ENCODE measurements at regions not wholly inside any gene's neighbourhood (a gene's known extent, or its start where the extent isn't known, plus 50 kb on each side); places are given as distances from the start of the nearest gene placed in this dataset.

GRCh38 chr4:79645942-79646341 is 237.9 kb upstream of the GK2 start:
- Histone ChIP-seq H3K9me2 (replicated peaks; ENCODE audit: insufficient read depth) (no peaks in the 10 kb centered on the region), H3K79me2 (no peaks in the 10 kb centered on the region), H3K27me3 (no peaks in the 10 kb centered on the region), H2AFZ (no peak overlapping the region), H3K9me3 (ENCODE audit: low read depth) (no peaks in the 10 kb centered on the region), H3K4me2 (no peak overlapping the region), H3K27ac (no peak overlapping the region), H3K36me3 (replicated peaks; ENCODE audit: insufficient read depth, low read depth) (no peaks in the 10 kb centered on the region), H3K4me3 (no peak overlapping the region), H3K4me1 (ENCODE audit: insufficient read depth) (peaks cover 3% of the 10 kb centered on the region), H4K20me1 (ENCODE audit: insufficient read depth, poor library complexity, severe bottlenecking) (no peaks in the 10 kb centered on the region)
- WGBS (ENCODE audit: low lambda C conversion rate, missing lambda C conversion rate), result 44% methylated on average over 2 of the region's 2 CpGs
- no peak for DNase-seq (ENCODE audit: low spot score)
- TF ChIP-seq CTCF (IDR thresholded peaks at IDR 0.05; ENCODE audit: poor library complexity) (no peak), EZH2 (IDR thresholded peaks at IDR 0.05; ENCODE audit: borderline replicate concordance) (no peak)

GRCh38 chr4:79638735-79639134 is 230.7 kb upstream of the GK2 start:
- Histone ChIP-seq H3K36me3 (replicated peaks; ENCODE audit: insufficient read depth, low read depth) (no peaks in the 10 kb centered on the region), H4K20me1 (ENCODE audit: insufficient read depth, poor library complexity, severe bottlenecking) (no peaks in the 10 kb centered on the region), H3K79me2 (no peaks in the 10 kb centered on the region), H2AFZ (no peak overlapping the region), H3K9me3 (ENCODE audit: low read depth) (no peaks in the 10 kb centered on the region), H3K4me3 (no peak overlapping the region), H3K27me3 (no peaks in the 10 kb centered on the region), H3K27ac (no peak overlapping the region), H3K9me2 (replicated peaks; ENCODE audit: insufficient read depth) (no peaks in the 10 kb centered on the region), H3K4me1 (ENCODE audit: insufficient read depth) (no peaks in the 10 kb centered on the region), H3K4me2 (no peak overlapping the region)
- DNase-seq (ENCODE audit: low spot score), result no peak
- WGBS (ENCODE audit: low lambda C conversion rate, missing lambda C conversion rate), result 91% methylated on average over 1 of the region's 1 CpG
- no peak for TF ChIP-seq EZH2phosphoT487 (IDR thresholded peaks at IDR 0.05; ENCODE audit: low read depth, severe bottlenecking, unreplicated experiment)
- TF ChIP-seq CTCF (IDR thresholded peaks at IDR 0.05; ENCODE audit: poor library complexity), result no peak
- TF ChIP-seq EZH2 (IDR thresholded peaks at IDR 0.05; ENCODE audit: borderline replicate concordance), result no peak

GRCh38 chr4:79636991-79637390 is 229.0 kb upstream of the GK2 start:
- Histone ChIP-seq H3K4me3 (no peak overlapping the region), H3K36me3 (replicated peaks; ENCODE audit: insufficient read depth, low read depth) (no peaks in the 10 kb centered on the region), H4K20me1 (ENCODE audit: insufficient read depth, poor library complexity, severe bottlenecking) (no peaks in the 10 kb centered on the region), H3K27ac (no peak overlapping the region), H3K9me3 (ENCODE audit: low read depth) (no peaks in the 10 kb centered on the region), H3K4me2 (no peak overlapping the region), H3K27me3 (no peaks in the 10 kb centered on the region), H3K4me1 (ENCODE audit: insufficient read depth) (no peaks in the 10 kb centered on the region), H3K79me2 (no peaks in the 10 kb centered on the region), H2AFZ (no peak overlapping the region), H3K9me2 (replicated peaks; ENCODE audit: insufficient read depth) (no peaks in the 10 kb centered on the region)
- WGBS (ENCODE audit: low lambda C conversion rate, missing lambda C conversion rate), result 84% methylated on average over 1 of the region's 1 CpG
- DNase-seq (ENCODE audit: low spot score), result no peak
- TF ChIP-seq EZH2phosphoT487 (IDR thresholded peaks at IDR 0.05; ENCODE audit: low read depth, severe bottlenecking, unreplicated experiment) (no peak), CTCF (IDR thresholded peaks at IDR 0.05; ENCODE audit: poor library complexity) (no peak), EZH2 (IDR thresholded peaks at IDR 0.05; ENCODE audit: borderline replicate concordance) (no peak)

- Histone ChIP-seq H3K79me2 (no peaks in the 10 kb centered on the region), H3K4me3 (no peak overlapping the region), H3K9me2 (replicated peaks; ENCODE audit: insufficient read depth) (no peaks in the 10 kb centered on the region), H4K20me1 (ENCODE audit: insufficient read depth, poor library complexity, severe bottlenecking) (no peaks in the 10 kb centered on the region), H3K4me2 (no peak overlapping the region), H3K9me3 (ENCODE audit: low read depth) (no peaks in the 10 kb centered on the region), H3K4me1 (ENCODE audit: insufficient read depth) (no peaks in the 10 kb centered on the region), H3K36me3 (replicated peaks; ENCODE audit: insufficient read depth, low read depth) (no peaks in the 10 kb centered on the region), H3K27me3 (no peaks in the 10 kb centered on the region), H3K27ac (no peak overlapping the region), H2AFZ (no peak overlapping the region)
- WGBS (ENCODE audit: low lambda C conversion rate, missing lambda C conversion rate), result 83% methylated on average over 9 of the region's 9 CpGs
- DNase-seq (ENCODE audit: low spot score), result no peak
- TF ChIP-seq CTCF (IDR thresholded peaks at IDR 0.05; ENCODE audit: poor library complexity) (no peak), EZH2phosphoT487 (IDR thresholded peaks at IDR 0.05; ENCODE audit: low read depth, severe bottlenecking, unreplicated experiment) (no peak), EZH2 (IDR thresholded peaks at IDR 0.05; ENCODE audit: borderline replicate concordance) (no peak)
Observed at GRCh38 chr4:79634111-79634510, 226.1 kb upstream of the GK2 start.

Data from hepatocyte (in vitro differentiated cells).